Astrocyte (in vitro differentiated cells and primary cell): ENCODE measurements at regions not wholly inside any gene's neighbourhood (a gene's known extent, or its start where the extent isn't known, plus 50 kb on each side); places are given as distances from the start of the nearest gene placed in this dataset.

ENCODE experiments used
- DNase-seq: peaks from one replicate; pipeline ENCODE4 v3.0.0-alpha.2; 2010; ENCODE audit warnings: low read depth
- FAIRE-seq: peaks from 2 replicates; lab custom pipeline; 2011; peaks lifted over from hg19 to GRCh38; lab: Jason Lieb, UNC
- H2AFZ ChIP-seq: 2 replicates; pipeline ENCODE4 v1.6.0; 2012; ENCODE audit warnings: low read depth, low read length, inconsistent platforms
- H3K27ac ChIP-seq: 2 replicates; pipeline ENCODE4 v1.5.1; 2011; ENCODE audit warnings: low read depth, low read length, inconsistent platforms
- H3K27me3 ChIP-seq: 2 replicates; pipeline ENCODE4 v1.6.0; 2011; ENCODE audit warnings: low read length, inconsistent platforms; ENCODE audit not compliant: insufficient read depth
- H3K36me3 ChIP-seq: 2 replicates; pipeline ENCODE4 v1.5.1; 2011; ENCODE audit warnings: low read length, inconsistent platforms; ENCODE audit not compliant: insufficient read depth
- H3K4me1 ChIP-seq: 2 replicates; pipeline ENCODE4 v1.5.1; 2011; ENCODE audit warnings: low read length, inconsistent platforms; ENCODE audit not compliant: insufficient read depth
- H3K4me2 ChIP-seq: 2 replicates; pipeline ENCODE4 v1.6.0; 2012; ENCODE audit warnings: low read length, inconsistent platforms
- H3K4me3 ChIP-seq: 2 replicates; pipeline ENCODE4 v1.5.1; 2011; ENCODE audit warnings: low read depth, mild to moderate bottlenecking, low read length, inconsistent platforms; ENCODE audit not compliant: insufficient read depth
- H3K79me2 ChIP-seq: 2 replicates; pipeline ENCODE4 v1.6.0; 2012; ENCODE audit warnings: mild to moderate bottlenecking, low read length, inconsistent platforms; ENCODE audit not compliant: insufficient read depth
- H3K9ac ChIP-seq: 2 replicates; pipeline ENCODE4 v1.6.0; 2012; ENCODE audit warnings: mild to moderate bottlenecking, low read length, inconsistent platforms
- H3K9me3 ChIP-seq: 2 replicates; pipeline ENCODE4 v1.5.1; 2012; ENCODE audit warnings: low read depth, mild to moderate bottlenecking, low read length, inconsistent platforms; ENCODE audit not compliant: insufficient read depth
- H4K20me1 ChIP-seq: 2 replicates; pipeline ENCODE4 v1.6.0; 2012; ENCODE audit warnings: low read length, inconsistent platforms; ENCODE audit not compliant: insufficient read depth
- H3K27ac Mint-ChIP-seq: one replicate; pipeline ENCODE4 v1.8.0; 2021; ENCODE audit warnings: mild to moderate bottlenecking, mixed read lengths; ENCODE audit not compliant: unreplicated experiment
- H3K27me3 Mint-ChIP-seq: one replicate; pipeline ENCODE4 v1.8.0; 2021; ENCODE audit warnings: low read depth, mixed read lengths; ENCODE audit not compliant: unreplicated experiment
- H3K36me3 Mint-ChIP-seq: one replicate; pipeline ENCODE4 v1.8.0; 2021; ENCODE audit warnings: low read depth, mixed read lengths; ENCODE audit not compliant: unreplicated experiment
- H3K4me1 Mint-ChIP-seq: one replicate; pipeline ENCODE4 v1.8.0; 2021; ENCODE audit warnings: low read depth, mixed read lengths; ENCODE audit not compliant: unreplicated experiment
- H3K4me3 Mint-ChIP-seq: one replicate; pipeline ENCODE4 v1.8.0; 2021; ENCODE audit warnings: mild to moderate bottlenecking, moderate library complexity, mixed read lengths; ENCODE audit not compliant: unreplicated experiment
- H3K9me3 Mint-ChIP-seq: one replicate; pipeline ENCODE4 v1.8.0; 2021; ENCODE audit warnings: mild to moderate bottlenecking, mixed read lengths; ENCODE audit not compliant: unreplicated experiment
- CTCF ChIP-seq: IDR thresholded peaks from 2 replicates; pipeline ENCODE4 v1.5.1; 2011; ENCODE audit warnings: low read depth, mild to moderate bottlenecking, inconsistent platforms, low read length, moderate library complexity; ENCODE audit not compliant: insufficient read depth
- EZH2 ChIP-seq: IDR thresholded peaks from 2 replicates; pipeline ENCODE4 v1.6.1; 2012; ENCODE audit warnings: mild to moderate bottlenecking, low read length, inconsistent platforms; ENCODE audit not compliant: insufficient read depth

DNA sequence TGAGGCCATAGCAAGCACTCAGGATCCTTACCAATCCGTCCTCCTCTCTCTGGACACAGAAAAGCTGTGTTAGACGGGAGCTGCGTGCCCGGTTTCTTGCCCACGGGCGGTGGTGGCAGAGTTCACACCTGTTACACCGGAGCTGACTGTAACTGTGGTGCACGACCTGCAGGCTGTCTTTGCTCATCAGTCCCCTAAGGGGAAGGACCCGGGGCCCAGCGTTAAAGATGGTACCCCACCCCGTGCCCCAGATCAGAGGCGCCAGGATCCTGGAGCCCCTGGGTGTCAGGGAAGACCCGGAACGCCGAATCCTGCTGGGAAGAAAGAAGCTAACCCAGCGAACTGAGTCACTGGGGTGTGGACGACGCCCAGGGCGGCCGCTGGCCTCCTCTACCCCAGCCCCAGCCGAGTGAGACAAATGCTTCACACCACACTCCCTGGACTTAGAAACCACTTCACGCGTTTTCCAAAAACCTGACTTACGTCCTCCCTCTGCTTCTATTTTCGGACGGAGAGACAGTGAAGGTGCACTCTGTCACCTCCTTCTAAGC, 293.6 kb upstream of the SALL3 start:
- Histone ChIP-seq H3K9me3 (peaks cover 7% of the 10 kb centered on the region), H3K4me1 (no peaks in the 10 kb centered on the region), H3K4me2 (no peak overlapping the region), H4K20me1 (no peaks in the 10 kb centered on the region), H3K4me3 (no peak overlapping the region), H3K36me3 (no peaks in the 10 kb centered on the region), H2AFZ (no peak overlapping the region), H3K79me2 (no peaks in the 10 kb centered on the region), H3K27me3 (no peaks in the 10 kb centered on the region), H3K27ac (no peak overlapping the region), H3K9ac (no peak overlapping the region)
- Mint-ChIP-seq H3K27ac (no peak overlapping the region), H3K27me3 (no peaks in the 10 kb centered on the region), H3K4me1 (no peaks in the 10 kb centered on the region), H3K4me3 (no peak overlapping the region), H3K9me3 (peaks cover 9% of the 10 kb centered on the region), H3K36me3 (no peaks in the 10 kb centered on the region)
- DNase-seq (no peak), FAIRE-seq (no peak)
- TF ChIP-seq EZH2 = no peak
- TF ChIP-seq CTCF = no peak

DNA sequence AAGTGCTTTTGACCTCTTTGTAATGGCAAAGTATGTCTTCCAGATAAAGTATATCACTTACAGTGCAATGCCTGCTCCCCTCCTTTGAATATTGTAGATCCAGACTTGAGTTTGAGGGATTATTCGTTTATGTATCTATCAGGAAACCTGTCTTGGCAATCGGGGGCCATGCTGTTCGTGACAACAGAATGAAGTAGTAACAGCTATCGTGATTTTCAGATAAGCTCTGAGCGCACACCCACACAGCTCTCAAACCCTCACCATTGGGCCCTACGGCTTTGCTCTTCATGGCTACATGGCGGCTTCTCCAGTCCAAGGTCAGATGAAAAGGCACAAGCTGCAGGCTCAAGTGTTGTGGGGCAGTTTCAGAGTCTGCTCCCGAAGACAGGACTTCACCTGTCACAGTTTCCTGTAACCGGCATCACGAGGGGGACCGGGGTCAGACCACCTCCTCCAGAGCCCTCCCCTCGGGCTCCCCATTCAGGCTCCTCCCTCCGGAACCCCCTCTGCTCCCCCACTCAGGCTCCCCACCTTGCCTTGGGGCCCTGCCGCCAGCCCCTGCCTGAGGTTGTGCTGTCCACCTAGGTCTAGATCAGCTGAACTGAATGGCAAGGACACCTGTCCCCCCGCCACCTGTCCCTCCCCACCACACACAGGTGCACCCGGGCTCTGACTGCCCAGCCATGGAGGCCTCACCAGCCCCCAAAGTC, 292.5 kb upstream of the SALL3 start:
- H3K9ac ChIP-seq = no peak overlapping the region
- no peak overlapping the region for H3K4me2 ChIP-seq
- TF ChIP-seq CTCF (no peak), EZH2 (no peak)
- DNase-seq (no peak), FAIRE-seq (no peak)
- H3K79me2 ChIP-seq = no peaks in the 10 kb centered on the region
- no peaks in the 10 kb centered on the region for H4K20me1 ChIP-seq
- Mint-ChIP-seq H3K27me3 (no peaks in the 10 kb centered on the region), H3K27ac (no peak overlapping the region), H3K4me3 (no peak overlapping the region), H3K4me1 (no peaks in the 10 kb centered on the region), H3K36me3 (no peaks in the 10 kb centered on the region), H3K9me3 (peaks cover 6% of the 10 kb centered on the region)
- no peak overlapping the region for H2AFZ ChIP-seq
- H3K4me3 ChIP-seq = no peak overlapping the region
- H3K9me3 ChIP-seq = peaks cover 7% of the 10 kb centered on the region
- H3K36me3 ChIP-seq = no peaks in the 10 kb centered on the region
- no peaks in the 10 kb centered on the region for H3K27me3 ChIP-seq
- no peak overlapping the region for H3K27ac ChIP-seq
- H3K4me1 ChIP-seq = no peaks in the 10 kb centered on the region

GRCh38 chr18:78687736-78688135, 291.9 kb upstream of the SALL3 start:
- H3K9ac ChIP-seq = no peak overlapping the region
- no peak overlapping the region for H3K4me3 Mint-ChIP-seq
- TF ChIP-seq EZH2 (no peak), CTCF (no peak)
- no peak overlapping the region for H2AFZ ChIP-seq
- no peaks in the 10 kb centered on the region for H3K4me1 Mint-ChIP-seq
- H3K36me3 Mint-ChIP-seq = no peaks in the 10 kb centered on the region
- peaks cover 7% of the 10 kb centered on the region for H3K9me3 ChIP-seq
- H3K27ac ChIP-seq = no peak overlapping the region
- H3K4me3 ChIP-seq = no peak overlapping the region
- no peaks in the 10 kb centered on the region for H3K27me3 ChIP-seq
- H3K27ac Mint-ChIP-seq = no peak overlapping the region
- no peaks in the 10 kb centered on the region for H3K27me3 Mint-ChIP-seq
- H3K4me1 ChIP-seq = no peaks in the 10 kb centered on the region
- H3K36me3 ChIP-seq = no peaks in the 10 kb centered on the region
- peaks cover 6% of the 10 kb centered on the region for H3K9me3 Mint-ChIP-seq
- no peaks in the 10 kb centered on the region for H4K20me1 ChIP-seq
- DNase-seq (no peak), FAIRE-seq (no peak)
- no peak overlapping the region for H3K4me2 ChIP-seq
- no peaks in the 10 kb centered on the region for H3K79me2 ChIP-seq
